CD4-positive, alpha-beta T cell (primary cell): ENCODE measurements at regions not wholly inside any gene's neighbourhood (a gene's known extent, or its start where the extent isn't known, plus 50 kb on each side); places are given as distances from the start of the nearest gene placed in this dataset.

Source experiments
- ATAC-seq: fragments of 200-7000 bp; cut with Tn5 transposase; one replicate; pipeline ENCODE4 v1.10.0; 2022; ENCODE audit warnings: mild to moderate bottlenecking; ENCODE audit not compliant: poor library complexity
- CTCF ChIA-PET: fragments of 350-600 bp; sonication (Branson Sonifier 250); formaldehyde crosslinking; loops from one replicate; lab custom pipeline; 2021; ENCODE audit warnings: antibody characterized with exemption, inconsistent platforms; lab: Charles Lee
- POLR2A ChIA-PET: fragments of 350-600 bp; sonication (Branson Sonifier 250); formaldehyde crosslinking; loops from one replicate; lab custom pipeline; 2021; ENCODE audit warnings: antibody characterized with exemption, inconsistent platforms; lab: Charles Lee
- DNase-seq, 14 experiments: peaks; one replicate each; pipeline ENCODE4 v3.0.0-alpha.2; 2013 to 2020; ENCODE audit warnings: mixed read lengths in 2 of 14
- H3K27ac ChIP-seq, 2 donors: one replicate each; pipeline versions ENCODE4 v1.5.1 to v1.7.0; 2013; ENCODE audit warnings: low read length in 2 of 2, low read depth in 1 of 2, mild to moderate bottlenecking in 1 of 2
- H3K27me3 ChIP-seq, 2 experiments: 1 replicate in 1 of 2; 2 replicates in 1 of 2; pipeline versions ENCODE4 v1.6.1 to v1.7.0; 2013; ENCODE audit warnings: low read length in 2 of 2, control low read depth in 1 of 2, mild to moderate bottlenecking in 1 of 2, moderate library complexity in 1 of 2; ENCODE audit not compliant: insufficient read depth in 2 of 2, control insufficient read depth in 1 of 2
- H3K36me3 ChIP-seq: one replicate; pipeline ENCODE4 v1.6.1; 2013; ENCODE audit warnings: low read length, control low read depth; ENCODE audit not compliant: insufficient read depth
- H3K4me1 ChIP-seq: one replicate; pipeline ENCODE4 v1.6.1; 2013; ENCODE audit warnings: low read length, control low read depth; ENCODE audit not compliant: insufficient read depth
- H3K4me3 ChIP-seq: one replicate; pipeline ENCODE4 v1.5.1; 2013; ENCODE audit warnings: mild to moderate bottlenecking, low read length, moderate library complexity
- H3K9me3 ChIP-seq, 2 experiments: 1 replicate in 1 of 2; 2 replicates in 1 of 2; pipeline versions ENCODE4 v1.6.1 to v1.7.0; 2013; ENCODE audit warnings: low read length in 2 of 2, mild to moderate bottlenecking in 2 of 2, control low read depth in 1 of 2, moderate library complexity in 1 of 2; ENCODE audit not compliant: control insufficient read depth in 1 of 2, insufficient read depth in 1 of 2
- H3K27ac Mint-ChIP-seq: one replicate; pipeline ENCODE4 v1.8.0; 2020; ENCODE audit warnings: mixed read lengths
- H3K27me3 Mint-ChIP-seq: one replicate; pipeline ENCODE4 v1.8.0; 2021; ENCODE audit warnings: mixed read lengths
- H3K36me3 Mint-ChIP-seq: one replicate; pipeline ENCODE4 v1.8.0; 2021; ENCODE audit warnings: low read depth, mixed read lengths
- H3K4me1 Mint-ChIP-seq: one replicate; pipeline ENCODE4 v1.8.0; 2021; ENCODE audit warnings: low read depth, mixed read lengths
- H3K4me3 Mint-ChIP-seq: one replicate; pipeline ENCODE4 v1.8.0; 2020; ENCODE audit warnings: mild to moderate bottlenecking, mixed read lengths
- H3K9me3 Mint-ChIP-seq: one replicate; pipeline ENCODE4 v1.8.0; 2020; ENCODE audit warnings: mixed read lengths
- intact Hi-C, 2 experiments: fragments of 100-400 bp; cut with DNase I in 1 of 2; cut with micrococcal nuclease in 1 of 2; formaldehyde crosslinking; loops; one replicate each; pipeline versions ENCODE4 v1.15.1 to v1.9.0; 2023 to 2025; cut with DNase I, micrococcal nuclease
- TF ChIP-seq, protein P1 (sequence below): fragments of 200-600 bp; IDR thresholded peaks from one replicate; pipeline ENCODE4 v1.8.0; 2022; ENCODE audit warnings: antibody characterized with exemption, mild to moderate bottlenecking

DNA sequence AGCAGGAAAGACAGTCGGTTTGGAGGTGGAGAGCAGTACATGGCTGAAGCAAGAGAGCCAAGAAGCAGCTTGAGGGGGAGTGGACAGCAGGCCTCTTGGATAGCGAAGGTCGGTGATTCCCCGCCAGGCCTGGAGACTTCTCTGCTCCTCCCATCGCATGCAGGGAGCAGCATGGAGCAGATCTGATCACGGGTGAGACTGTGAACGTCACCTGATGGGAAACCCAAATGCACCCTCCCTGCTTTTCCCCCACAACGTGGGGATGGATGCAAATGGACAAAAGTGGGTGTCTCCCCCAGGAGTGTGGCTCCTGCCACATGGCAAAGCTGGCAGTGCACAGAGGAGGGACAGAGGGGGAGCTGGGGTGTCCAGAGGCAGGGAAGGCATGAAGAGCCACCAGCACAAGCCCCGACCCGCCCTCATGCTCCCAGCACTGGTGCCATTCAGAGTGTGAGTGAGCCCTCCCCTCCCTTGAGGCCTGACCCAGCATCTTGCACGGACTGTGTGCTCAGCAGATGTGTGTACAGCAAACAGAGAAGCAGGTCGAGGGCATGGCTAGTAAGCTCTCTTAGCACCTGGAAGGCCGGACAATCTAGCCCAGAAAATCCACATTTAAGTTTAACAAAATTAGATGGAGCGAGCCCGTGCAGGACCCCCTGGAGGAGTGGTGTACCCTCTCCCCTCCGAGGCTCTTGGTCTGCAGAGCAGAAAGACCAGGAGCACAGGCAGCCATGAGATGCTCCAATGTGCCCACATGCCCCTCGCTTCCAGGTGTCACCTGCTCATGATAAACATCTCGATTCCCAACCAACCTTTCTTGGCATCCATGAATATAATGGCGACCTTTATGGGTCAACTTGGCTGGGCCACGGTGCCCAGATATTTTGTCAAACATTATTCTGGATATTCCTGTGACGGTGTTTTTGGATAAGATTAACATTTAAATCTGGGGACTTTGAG lies 661.7 kb downstream of the TBC1D22A start:
- intact Hi-C loops: no loop called here
- Mint-ChIP-seq H3K36me3 (no peaks in the 10 kb centered on the region), H3K4me1 (no peaks in the 10 kb centered on the region), H3K4me3 (no peak overlapping the region), H3K9me3 (no peaks in the 10 kb centered on the region), H3K27me3 (peaks cover 27% of the 10 kb centered on the region), H3K27ac (no peak overlapping the region)
- no peaks in the 10 kb centered on the region for H3K36me3 ChIP-seq
- ATAC-seq (no peak), DNase-seq (no peak)
- POLR2A ChIA-PET: no interaction called here
- H3K27ac ChIP-seq: no peak overlapping the region
- H3K9me3 ChIP-seq: peaks cover 0 to 16% of the 10 kb centered on the region in 2 experiments
- peaks cover 4 to 5% of the 10 kb centered on the region in 2 experiments for H3K27me3 ChIP-seq
- no peaks in the 10 kb centered on the region for H3K4me1 ChIP-seq
- H3K4me3 ChIP-seq: no peak overlapping the region
- TF ChIP-seq, protein P1, sequence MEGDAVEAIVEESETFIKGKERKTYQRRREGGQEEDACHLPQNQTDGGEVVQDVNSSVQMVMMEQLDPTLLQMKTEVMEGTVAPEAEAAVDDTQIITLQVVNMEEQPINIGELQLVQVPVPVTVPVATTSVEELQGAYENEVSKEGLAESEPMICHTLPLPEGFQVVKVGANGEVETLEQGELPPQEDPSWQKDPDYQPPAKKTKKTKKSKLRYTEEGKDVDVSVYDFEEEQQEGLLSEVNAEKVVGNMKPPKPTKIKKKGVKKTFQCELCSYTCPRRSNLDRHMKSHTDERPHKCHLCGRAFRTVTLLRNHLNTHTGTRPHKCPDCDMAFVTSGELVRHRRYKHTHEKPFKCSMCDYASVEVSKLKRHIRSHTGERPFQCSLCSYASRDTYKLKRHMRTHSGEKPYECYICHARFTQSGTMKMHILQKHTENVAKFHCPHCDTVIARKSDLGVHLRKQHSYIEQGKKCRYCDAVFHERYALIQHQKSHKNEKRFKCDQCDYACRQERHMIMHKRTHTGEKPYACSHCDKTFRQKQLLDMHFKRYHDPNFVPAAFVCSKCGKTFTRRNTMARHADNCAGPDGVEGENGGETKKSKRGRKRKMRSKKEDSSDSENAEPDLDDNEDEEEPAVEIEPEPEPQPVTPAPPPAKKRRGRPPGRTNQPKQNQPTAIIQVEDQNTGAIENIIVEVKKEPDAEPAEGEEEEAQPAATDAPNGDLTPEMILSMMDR: no peak
- CTCF ChIA-PET: no interaction called here

DNA sequence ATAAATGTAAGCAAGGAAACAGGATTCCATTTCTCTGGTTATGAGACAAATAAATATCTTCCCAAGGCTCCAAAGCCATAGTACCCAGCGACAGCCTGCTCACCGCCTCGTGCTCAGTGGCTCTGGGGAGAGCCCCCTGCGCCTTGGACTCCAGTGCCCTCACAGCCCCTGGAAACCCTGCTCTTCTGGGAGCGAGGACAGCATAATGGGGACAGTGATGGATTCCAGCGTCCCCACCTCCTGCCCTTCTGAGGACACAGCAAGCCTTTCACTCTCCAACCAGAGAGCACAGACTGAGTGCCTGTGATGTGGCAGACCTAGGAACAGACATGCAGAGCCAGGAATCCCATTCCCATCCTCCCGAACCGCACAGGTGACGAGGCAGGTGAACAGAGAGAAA lies 660.8 kb downstream of the TBC1D22A start:
- Histone ChIP-seq H3K27ac (no peak overlapping the region), H3K9me3 (peaks cover 0 to 16% of the 10 kb centered on the region in 2 experiments), H3K4me1 (no peaks in the 10 kb centered on the region), H3K27me3 (peaks cover 4 to 5% of the 10 kb centered on the region in 2 experiments), H3K4me3 (no peak overlapping the region), H3K36me3 (no peaks in the 10 kb centered on the region)
- intact Hi-C loops: no loop called here
- TF ChIP-seq, protein P1: no peak
- H3K4me3 Mint-ChIP-seq: no peak overlapping the region
- H3K27me3 Mint-ChIP-seq: peaks cover 27% of the 10 kb centered on the region
- H3K9me3 Mint-ChIP-seq: no peaks in the 10 kb centered on the region
- ChIA-PET POLR2A (no interaction called here), CTCF (no interaction called here)
- no peaks in the 10 kb centered on the region for H3K4me1 Mint-ChIP-seq
- no peak for ATAC-seq
- H3K36me3 Mint-ChIP-seq: no peaks in the 10 kb centered on the region
- no peak for DNase-seq
- H3K27ac Mint-ChIP-seq: no peak overlapping the region

GRCh38 chr22:47422736-47423135 lies 660.3 kb downstream of the TBC1D22A start:
- Histone ChIP-seq H3K9me3 (peaks cover 0 to 19% of the 10 kb centered on the region in 2 experiments), H3K4me3 (no peak overlapping the region), H3K4me1 (no peaks in the 10 kb centered on the region), H3K36me3 (no peaks in the 10 kb centered on the region), H3K27ac (no peak overlapping the region), H3K27me3 (peaks cover 4 to 5% of the 10 kb centered on the region in 2 experiments)
- CTCF ChIA-PET: no interaction called here
- no peak overlapping the region for H3K27ac Mint-ChIP-seq
- no peak overlapping the region for H3K4me3 Mint-ChIP-seq
- POLR2A ChIA-PET: no interaction called here
- intact Hi-C loops: no loop called here
- no peaks in the 10 kb centered on the region for H3K36me3 Mint-ChIP-seq
- TF ChIP-seq, protein P1: no peak
- H3K27me3 Mint-ChIP-seq: peaks cover 27% of the 10 kb centered on the region
- H3K4me1 Mint-ChIP-seq: no peaks in the 10 kb centered on the region
- ATAC-seq (no peak), DNase-seq (no peak)
- no peaks in the 10 kb centered on the region for H3K9me3 Mint-ChIP-seq
